ENCODE measurements at regions not wholly inside any gene's neighbourhood (a gene's known extent, or its start where the extent isn't known, plus 50 kb on each side); places are given as distances from the start of the nearest gene placed in this dataset.

GRCh38 chr18:5779922-5780321, 115.4 kb downstream of the TMEM200C start:
- H3K4me3 ChIP-seq (replicated peaks; ENCODE audit: low read depth, low read length) = no peak overlapping the region
- DNase-seq (ENCODE audit: extremely low read depth, low read depth) = no peak
- no peak for TF ChIP-seq CTCF (IDR thresholded peaks at IDR 0.05; ENCODE audit: low read depth, low read length, missing control alignments)

- no peak for TF ChIP-seq CTCF (IDR thresholded peaks at IDR 0.05; ENCODE audit: low read depth, low read length, missing control alignments)
- DNase-seq (ENCODE audit: extremely low read depth, low read depth) = no peak
- H3K4me3 ChIP-seq (replicated peaks; ENCODE audit: low read depth, low read length) = no peak overlapping the region
Measured at GRCh38 chr18:5772306-5773105, 122.8 kb downstream of the TMEM200C start.

GRCh38 chr18:5771343-5771742, 124.0 kb downstream of the TMEM200C start:
- no peak for DNase-seq (ENCODE audit: extremely low read depth, low read depth)
- no peak for TF ChIP-seq CTCF (IDR thresholded peaks at IDR 0.05; ENCODE audit: low read depth, low read length, missing control alignments)
- no peak overlapping the region for H3K4me3 ChIP-seq (replicated peaks; ENCODE audit: low read depth, low read length)

GRCh38 chr18:5770176-5770575, 125.1 kb downstream of the TMEM200C start:
- TF ChIP-seq CTCF (IDR thresholded peaks at IDR 0.05; ENCODE audit: low read depth, low read length, missing control alignments) = no peak
- no peak for DNase-seq (ENCODE audit: extremely low read depth, low read depth)
- H3K4me3 ChIP-seq (replicated peaks; ENCODE audit: low read depth, low read length) = no peak overlapping the region

- no peak for TF ChIP-seq CTCF (IDR thresholded peaks at IDR 0.05; ENCODE audit: low read depth, low read length, missing control alignments)
- H3K4me3 ChIP-seq (replicated peaks; ENCODE audit: low read depth, low read length) = no peak overlapping the region
- no peak for DNase-seq (ENCODE audit: extremely low read depth, low read depth)
Measured at GRCh38 chr18:5768454-5768853, 126.9 kb downstream of the TMEM200C start.

- no peak for DNase-seq (ENCODE audit: extremely low read depth, low read depth)
- no peak overlapping the region for H3K4me3 ChIP-seq (replicated peaks; ENCODE audit: low read depth, low read length)
- TF ChIP-seq CTCF (IDR thresholded peaks at IDR 0.05; ENCODE audit: low read depth, low read length, missing control alignments) = no peak
Measured at GRCh38 chr18:5759194-5759593, 136.1 kb downstream of the TMEM200C start.

- no peak for TF ChIP-seq CTCF (IDR thresholded peaks at IDR 0.05; ENCODE audit: low read depth, low read length, missing control alignments)
- no peak overlapping the region for H3K4me3 ChIP-seq (replicated peaks; ENCODE audit: low read depth, low read length)
- DNase-seq (ENCODE audit: extremely low read depth, low read depth) = no peak
Measured at GRCh38 chr18:5756823-5757222, 138.5 kb downstream of the TMEM200C start.
